ENCODE measurements at regions not wholly inside any gene's neighbourhood (a gene's known extent, or its start where the extent isn't known, plus 50 kb on each side); places are given as distances from the start of the nearest gene placed in this dataset.

DNA sequence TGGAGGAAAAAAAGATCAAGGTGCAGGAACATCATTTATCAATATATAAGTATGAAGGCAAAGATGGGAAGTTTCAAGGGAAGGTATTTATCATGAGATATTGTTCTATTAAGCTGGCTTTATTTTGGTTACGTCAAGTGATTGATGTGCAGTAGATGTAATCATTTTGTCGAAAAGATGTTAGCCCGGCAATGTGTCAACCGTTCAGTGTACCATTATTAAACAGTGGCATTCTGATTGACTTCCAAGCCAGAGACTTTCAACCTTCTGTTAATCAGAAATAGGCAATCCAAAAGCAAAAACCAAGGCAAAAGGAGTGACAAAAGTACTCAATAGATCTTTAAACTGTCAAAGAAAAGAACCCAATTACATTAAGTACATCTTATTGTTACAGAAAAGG, 1340.3 kb upstream of the GOT2 start:
- TF ChIP-seq, protein P1, sequence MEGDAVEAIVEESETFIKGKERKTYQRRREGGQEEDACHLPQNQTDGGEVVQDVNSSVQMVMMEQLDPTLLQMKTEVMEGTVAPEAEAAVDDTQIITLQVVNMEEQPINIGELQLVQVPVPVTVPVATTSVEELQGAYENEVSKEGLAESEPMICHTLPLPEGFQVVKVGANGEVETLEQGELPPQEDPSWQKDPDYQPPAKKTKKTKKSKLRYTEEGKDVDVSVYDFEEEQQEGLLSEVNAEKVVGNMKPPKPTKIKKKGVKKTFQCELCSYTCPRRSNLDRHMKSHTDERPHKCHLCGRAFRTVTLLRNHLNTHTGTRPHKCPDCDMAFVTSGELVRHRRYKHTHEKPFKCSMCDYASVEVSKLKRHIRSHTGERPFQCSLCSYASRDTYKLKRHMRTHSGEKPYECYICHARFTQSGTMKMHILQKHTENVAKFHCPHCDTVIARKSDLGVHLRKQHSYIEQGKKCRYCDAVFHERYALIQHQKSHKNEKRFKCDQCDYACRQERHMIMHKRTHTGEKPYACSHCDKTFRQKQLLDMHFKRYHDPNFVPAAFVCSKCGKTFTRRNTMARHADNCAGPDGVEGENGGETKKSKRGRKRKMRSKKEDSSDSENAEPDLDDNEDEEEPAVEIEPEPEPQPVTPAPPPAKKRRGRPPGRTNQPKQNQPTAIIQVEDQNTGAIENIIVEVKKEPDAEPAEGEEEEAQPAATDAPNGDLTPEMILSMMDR (IDR thresholded peaks at IDR 0.05 in 8 of 11, conservative IDR thresholded peaks at IDR 0.05 in 3 of 11): no peak
- TF ChIP-seq POLR2A (IDR thresholded peaks at IDR 0.05): no peak
